ENCODE measurements at regions not wholly inside any gene's neighbourhood (a gene's known extent, or its start where the extent isn't known, plus 50 kb on each side); places are given as distances from the start of the nearest gene placed in this dataset.

DNA sequence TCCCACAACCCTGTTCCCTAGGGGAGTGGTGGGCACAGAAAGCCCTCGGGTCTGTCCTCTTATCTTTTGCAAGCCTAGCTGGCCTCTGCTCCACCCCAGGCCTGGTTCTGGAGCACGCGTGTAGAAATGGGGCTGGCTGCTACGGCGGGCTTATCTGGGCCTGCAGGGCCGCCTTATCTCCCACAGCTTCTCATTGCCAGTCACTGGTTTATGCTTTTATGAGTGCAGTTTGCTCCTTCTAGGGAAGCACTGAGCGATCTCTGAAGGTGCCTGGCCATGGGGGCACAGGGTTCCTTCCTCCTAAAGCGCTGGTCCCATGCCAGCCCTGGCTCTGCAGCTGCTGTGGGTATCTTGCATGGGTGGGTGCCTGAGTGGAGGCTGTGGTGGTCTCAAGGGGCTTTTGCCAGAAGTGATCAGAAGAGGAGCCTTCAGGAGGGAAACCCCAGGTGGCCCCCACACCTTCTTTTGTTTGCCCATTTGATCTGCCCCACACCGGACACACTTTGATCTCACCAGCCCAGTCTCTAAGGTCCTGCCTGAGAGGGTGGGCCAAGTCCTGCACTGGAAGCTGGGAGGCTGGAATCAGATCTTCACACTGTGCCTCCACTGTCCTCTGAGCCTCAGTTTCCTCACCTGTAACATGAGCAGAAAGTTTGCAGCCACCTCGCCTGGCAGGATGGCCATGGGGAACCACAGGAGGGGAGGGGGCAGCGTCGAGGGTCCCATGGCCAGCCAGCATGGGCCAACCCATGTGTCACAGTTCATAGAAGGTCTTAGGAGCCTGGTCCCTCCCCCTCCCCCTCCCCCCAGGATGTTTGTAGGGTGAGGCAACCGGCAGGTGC is 86.6 kb upstream of the FGF3 start:
- TF ChIP-seq, protein P1, sequence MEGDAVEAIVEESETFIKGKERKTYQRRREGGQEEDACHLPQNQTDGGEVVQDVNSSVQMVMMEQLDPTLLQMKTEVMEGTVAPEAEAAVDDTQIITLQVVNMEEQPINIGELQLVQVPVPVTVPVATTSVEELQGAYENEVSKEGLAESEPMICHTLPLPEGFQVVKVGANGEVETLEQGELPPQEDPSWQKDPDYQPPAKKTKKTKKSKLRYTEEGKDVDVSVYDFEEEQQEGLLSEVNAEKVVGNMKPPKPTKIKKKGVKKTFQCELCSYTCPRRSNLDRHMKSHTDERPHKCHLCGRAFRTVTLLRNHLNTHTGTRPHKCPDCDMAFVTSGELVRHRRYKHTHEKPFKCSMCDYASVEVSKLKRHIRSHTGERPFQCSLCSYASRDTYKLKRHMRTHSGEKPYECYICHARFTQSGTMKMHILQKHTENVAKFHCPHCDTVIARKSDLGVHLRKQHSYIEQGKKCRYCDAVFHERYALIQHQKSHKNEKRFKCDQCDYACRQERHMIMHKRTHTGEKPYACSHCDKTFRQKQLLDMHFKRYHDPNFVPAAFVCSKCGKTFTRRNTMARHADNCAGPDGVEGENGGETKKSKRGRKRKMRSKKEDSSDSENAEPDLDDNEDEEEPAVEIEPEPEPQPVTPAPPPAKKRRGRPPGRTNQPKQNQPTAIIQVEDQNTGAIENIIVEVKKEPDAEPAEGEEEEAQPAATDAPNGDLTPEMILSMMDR (IDR thresholded peaks at IDR 0.05 in 8 of 11, conservative IDR thresholded peaks at IDR 0.05 in 3 of 11) = no peak
- no peak for TF ChIP-seq POLR2AphosphoS5 (IDR thresholded peaks at IDR 0.05)

All from spleen (tissue), 7 donors.